IPS-18a (cell line): ENCODE measurements at regions not wholly inside any gene's neighbourhood (a gene's known extent, or its start where the extent isn't known, plus 50 kb on each side); places are given as distances from the start of the nearest gene placed in this dataset.
"Not testable (repeated sequence)": the region's sequence is repeated elsewhere in the genome, so short reads cannot be mapped to it uniquely, and the experiment has no call there.

Source experiments
- H3K27ac ChIP-seq: one replicate; pipeline ENCODE4 v1.5.1; 2013; ENCODE audit warnings: low read length
- H3K27me3 ChIP-seq: one replicate; pipeline ENCODE4 v1.6.1; 2013; ENCODE audit warnings: mild to moderate bottlenecking, low read length; ENCODE audit not compliant: control insufficient read depth, insufficient read depth
- H3K36me3 ChIP-seq: one replicate; pipeline ENCODE4 v1.6.1; 2013; ENCODE audit warnings: low read depth, low read length; ENCODE audit not compliant: control insufficient read depth
- H3K4me1 ChIP-seq: one replicate; pipeline ENCODE4 v1.6.1; 2013; ENCODE audit warnings: low read depth, low read length; ENCODE audit not compliant: control insufficient read depth
- H3K4me3 ChIP-seq: one replicate; pipeline ENCODE4 v1.5.1; 2013; ENCODE audit warnings: low read length
- H3K9ac ChIP-seq: one replicate; pipeline ENCODE4 v1.6.1; 2013; ENCODE audit warnings: mild to moderate bottlenecking, low read length, moderate library complexity
- H3K9me3 ChIP-seq: one replicate; pipeline ENCODE4 v1.6.1; 2013; ENCODE audit warnings: low read depth, low read length; ENCODE audit not compliant: control insufficient read depth

GRCh38 chr9:109627042-109627441 lies 128.9 kb upstream of the PTPN3 start:
- H3K9ac ChIP-seq: no peak overlapping the region
- H3K27me3 ChIP-seq: no peaks in the 10 kb centered on the region
- H3K9me3 ChIP-seq: no peaks in the 10 kb centered on the region
- no peaks in the 10 kb centered on the region for H3K36me3 ChIP-seq
- H3K4me1 ChIP-seq: no peaks in the 10 kb centered on the region
- no peak overlapping the region for H3K4me3 ChIP-seq
- H3K27ac ChIP-seq: no peak overlapping the region

- Histone ChIP-seq H3K27me3 (no peaks in the 10 kb centered on the region), H3K9me3 (no peaks in the 10 kb centered on the region), H3K9ac (no peak overlapping the region), H3K4me3 (no peak overlapping the region), H3K4me1 (no peaks in the 10 kb centered on the region), H3K36me3 (no peaks in the 10 kb centered on the region), H3K27ac (no peak overlapping the region)
Observed at GRCh38 chr9:109629615-109630014, 131.5 kb upstream of the PTPN3 start.

- no peaks in the 10 kb centered on the region for H3K9me3 ChIP-seq
- no peaks in the 10 kb centered on the region for H3K4me1 ChIP-seq
- H3K4me3 ChIP-seq: no peak overlapping the region
- no peak overlapping the region for H3K27ac ChIP-seq
- H3K36me3 ChIP-seq: no peaks in the 10 kb centered on the region
- peaks cover 4% of the 10 kb centered on the region for H3K27me3 ChIP-seq
- no peak overlapping the region for H3K9ac ChIP-seq
Observed at GRCh38 chr9:109632817-109633216, 134.7 kb upstream of the PTPN3 start.

- peak overlapping the region; percentile 77 for H3K4me3 ChIP-seq
- H3K4me1 ChIP-seq: peaks cover 8% of the 10 kb centered on the region
- H3K27ac ChIP-seq: no peak overlapping the region
- no peaks in the 10 kb centered on the region for H3K9me3 ChIP-seq
- H3K36me3 ChIP-seq: no peaks in the 10 kb centered on the region
- no peak overlapping the region for H3K9ac ChIP-seq
- peaks cover 60% of the 10 kb centered on the region for H3K27me3 ChIP-seq
Observed at GRCh38 chr9:109639674-109640579, 140.1 kb upstream of the PALM2AKAP2 start.

GRCh38 chr9:109640580-109641371 lies 139.2 kb upstream of the PALM2AKAP2 start:
- no peak overlapping the region for H3K9ac ChIP-seq
- H3K27me3 ChIP-seq: peaks cover 60% of the 10 kb centered on the region
- peak overlapping the region; percentile 77 for H3K4me3 ChIP-seq

GRCh38 chr9:109641372-109641659 lies 138.7 kb upstream of the PALM2AKAP2 start:
- peak overlapping the region; percentile 77 for H3K4me3 ChIP-seq

More at GRCh38 chr9:109640580-109641371, 139.2 kb upstream of the PALM2AKAP2 start:
- H3K4me1 ChIP-seq: peaks cover 8% of the 10 kb centered on the region
- no peak overlapping the region for H3K27ac ChIP-seq
- no peaks in the 10 kb centered on the region for H3K36me3 ChIP-seq
- H3K9me3 ChIP-seq: no peaks in the 10 kb centered on the region

GRCh38 chr9:109652112-109652511 lies 127.9 kb upstream of the PALM2AKAP2 start:
- H3K9me3 ChIP-seq: no peaks in the 10 kb centered on the region
- H3K27ac ChIP-seq: no peak overlapping the region

More at GRCh38 chr9:109641372-109641659, 138.7 kb upstream of the PALM2AKAP2 start:
- H3K9ac ChIP-seq: no peak overlapping the region
- no peaks in the 10 kb centered on the region for H3K36me3 ChIP-seq
- peaks cover 8% of the 10 kb centered on the region for H3K4me1 ChIP-seq
- H3K27ac ChIP-seq: no peak overlapping the region
- H3K9me3 ChIP-seq: no peaks in the 10 kb centered on the region
- peaks cover 60% of the 10 kb centered on the region for H3K27me3 ChIP-seq

GRCh38 chr9:109652971-109653370 lies 127.0 kb upstream of the PALM2AKAP2 start:
- Histone ChIP-seq H3K9ac (no peak overlapping the region), H3K27ac (no peak overlapping the region), H3K4me1 (peaks cover 4% of the 10 kb centered on the region), H3K36me3 (no peaks in the 10 kb centered on the region), H3K27me3 (no peaks in the 10 kb centered on the region), H3K9me3 (no peaks in the 10 kb centered on the region), H3K4me3 (no peak overlapping the region)

More at GRCh38 chr9:109652112-109652511, 127.9 kb upstream of the PALM2AKAP2 start:
- peaks cover 4% of the 10 kb centered on the region for H3K4me1 ChIP-seq
- H3K4me3 ChIP-seq: no peak overlapping the region
- no peak overlapping the region for H3K9ac ChIP-seq
- H3K36me3 ChIP-seq: no peaks in the 10 kb centered on the region
- no peaks in the 10 kb centered on the region for H3K27me3 ChIP-seq

GRCh38 chr9:109653470-109653869 lies 126.5 kb upstream of the PALM2AKAP2 start:
- Histone ChIP-seq H3K4me1 (peaks cover 4% of the 10 kb centered on the region), H3K27me3 (no peaks in the 10 kb centered on the region), H3K4me3 (no peak overlapping the region), H3K9ac (no peak overlapping the region), H3K9me3 (no peaks in the 10 kb centered on the region), H3K27ac (no peak overlapping the region), H3K36me3 (no peaks in the 10 kb centered on the region)

- H3K9ac ChIP-seq, H3K27ac ChIP-seq, H3K27me3 ChIP-seq, H3K4me3 ChIP-seq, H3K4me1 ChIP-seq, H3K9me3 ChIP-seq, H3K36me3 ChIP-seq: not testable (repeated sequence)
Observed at GRCh38 chr9:109663978-109664377, 116.0 kb upstream of the PALM2AKAP2 start.

- not testable (repeated sequence) for H3K27ac ChIP-seq, H3K4me1 ChIP-seq, H3K27me3 ChIP-seq, H3K4me3 ChIP-seq, H3K9ac ChIP-seq, H3K9me3 ChIP-seq, H3K36me3 ChIP-seq
Observed at GRCh38 chr9:109665736-109666135, 114.3 kb upstream of the PALM2AKAP2 start.
